DMS79 treated with DMSO at 0.1 percent for 48 hours (cell line): ENCODE measurements at regions not wholly inside any gene's neighbourhood (a gene's known extent, or its start where the extent isn't known, plus 50 kb on each side); places are given as distances from the start of the nearest gene placed in this dataset.

Source experiments
- DNase-seq: peaks from one replicate; lab custom pipeline; 2025; lab: John Stamatoyannopoulos, UW

DNA sequence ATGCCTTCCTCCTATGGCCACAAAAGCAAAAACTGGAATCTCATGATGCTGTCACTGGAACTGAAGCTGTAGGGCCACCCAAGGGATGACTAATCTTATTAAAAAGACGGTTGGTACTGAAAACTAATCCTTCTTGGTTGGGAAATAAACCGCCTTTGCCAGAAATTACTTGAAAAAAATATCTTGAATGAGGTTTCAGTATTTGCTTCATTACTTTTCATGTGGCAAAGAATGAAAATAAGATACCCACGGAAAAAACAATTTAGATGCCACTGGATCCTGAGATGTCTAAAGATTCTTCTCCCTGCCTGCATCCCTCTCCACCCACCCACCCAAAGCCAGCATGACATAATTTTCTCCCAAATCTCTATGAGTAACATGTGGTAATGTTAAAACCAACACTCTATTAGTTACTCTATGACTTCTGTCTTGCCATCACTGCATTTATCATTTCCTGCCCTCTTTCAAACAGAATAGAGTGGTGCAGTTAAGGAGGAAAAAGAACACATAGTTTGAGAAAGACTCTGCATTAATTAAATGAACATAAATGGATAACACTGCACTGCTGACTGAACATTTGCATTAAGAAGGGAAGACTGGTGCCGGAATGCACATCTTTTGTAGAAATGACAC is 111.8 kb upstream of the DPH6 start:
- DNase-seq = no peak

DNA sequence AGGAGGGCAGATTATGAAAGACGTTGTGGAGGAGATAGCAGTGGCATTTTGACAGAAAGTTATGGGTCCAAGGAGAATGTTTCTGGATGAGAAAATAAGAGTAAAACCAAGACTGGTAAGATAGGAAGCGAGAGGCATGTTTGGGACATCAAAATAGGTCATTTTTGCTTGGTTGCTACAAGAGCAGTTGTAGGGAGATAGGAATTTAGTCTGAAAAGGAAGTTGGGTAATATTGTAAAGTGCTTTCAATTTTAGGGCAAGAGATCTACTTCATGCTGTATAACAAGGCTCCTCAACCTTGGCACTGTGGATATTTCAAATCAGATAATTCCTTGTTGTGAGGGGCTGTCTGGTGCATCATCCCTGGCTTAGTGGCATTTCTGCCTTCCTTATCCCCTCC is 118.0 kb upstream of the DPH6 start:
- DNase-seq = no peak

DNA sequence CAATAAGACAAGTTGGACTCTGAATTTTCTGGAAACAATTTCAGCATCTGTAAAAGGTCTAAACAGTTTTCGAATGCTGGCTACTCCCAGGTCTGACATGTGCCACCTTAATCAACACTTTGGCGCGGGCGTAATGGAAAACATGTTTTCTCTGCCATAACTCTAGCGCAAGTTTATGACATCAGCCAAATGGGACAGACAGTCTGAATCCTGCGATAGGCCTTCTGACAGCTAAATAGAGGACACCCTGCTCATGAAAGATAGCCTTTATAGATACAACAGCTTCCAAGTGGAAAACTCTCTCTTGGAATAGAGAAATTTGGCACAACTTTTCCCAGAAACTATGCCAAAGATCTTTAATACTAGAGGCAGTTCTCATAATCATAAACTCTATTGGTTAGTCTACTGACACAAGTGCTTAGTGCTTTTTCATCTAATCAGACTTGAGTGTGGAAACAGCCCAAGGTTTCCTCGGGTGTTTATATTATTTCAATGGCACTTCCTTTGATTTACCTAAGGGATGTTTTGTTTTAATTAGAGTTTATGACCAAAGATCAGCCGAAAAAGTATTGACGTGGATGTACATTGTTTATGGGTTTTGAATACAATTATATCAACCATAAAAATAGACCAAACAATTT is 120.1 kb upstream of the DPH6 start:
- DNase-seq = no peak

DNA sequence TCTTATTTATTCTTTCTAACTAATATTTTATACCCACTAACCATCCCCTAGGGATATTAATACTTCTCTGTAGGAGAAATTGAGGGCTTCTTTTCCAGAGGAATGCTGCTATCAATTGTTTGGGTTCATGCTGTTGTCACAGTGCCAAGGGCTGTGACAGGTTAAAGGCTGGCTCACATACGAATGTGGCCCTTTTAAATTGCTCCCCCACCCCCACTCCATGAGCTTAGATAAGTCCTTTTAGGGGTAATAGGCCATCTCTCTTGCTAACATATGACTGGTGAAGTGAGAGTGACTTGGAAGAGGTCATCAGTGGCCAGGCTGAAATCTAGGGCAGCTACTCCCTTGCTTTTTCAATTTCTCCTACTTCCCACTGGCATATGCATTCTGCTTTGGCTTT is 121.9 kb upstream of the DPH6 start:
- no peak for DNase-seq

DNA sequence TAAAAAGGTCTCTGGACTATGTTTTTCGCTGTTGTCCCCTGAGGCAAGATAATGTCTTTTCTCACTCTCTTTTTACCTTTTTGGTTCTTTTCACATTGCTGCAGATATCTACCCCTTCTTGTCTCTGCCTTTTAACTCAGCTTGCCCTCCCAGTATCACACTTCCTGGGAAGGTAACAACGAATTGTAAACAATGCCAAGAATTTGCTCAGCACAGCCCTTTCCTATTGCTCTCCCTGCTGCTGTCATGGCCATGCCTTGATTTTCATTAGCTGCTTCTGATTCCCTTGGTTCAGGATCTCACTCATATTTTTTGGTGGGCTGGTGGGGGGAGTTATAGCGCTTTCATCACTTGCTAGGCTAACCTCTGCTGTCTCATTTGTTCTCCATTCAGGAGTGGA is 123.1 kb upstream of the DPH6 start:
- no peak for DNase-seq

DNA sequence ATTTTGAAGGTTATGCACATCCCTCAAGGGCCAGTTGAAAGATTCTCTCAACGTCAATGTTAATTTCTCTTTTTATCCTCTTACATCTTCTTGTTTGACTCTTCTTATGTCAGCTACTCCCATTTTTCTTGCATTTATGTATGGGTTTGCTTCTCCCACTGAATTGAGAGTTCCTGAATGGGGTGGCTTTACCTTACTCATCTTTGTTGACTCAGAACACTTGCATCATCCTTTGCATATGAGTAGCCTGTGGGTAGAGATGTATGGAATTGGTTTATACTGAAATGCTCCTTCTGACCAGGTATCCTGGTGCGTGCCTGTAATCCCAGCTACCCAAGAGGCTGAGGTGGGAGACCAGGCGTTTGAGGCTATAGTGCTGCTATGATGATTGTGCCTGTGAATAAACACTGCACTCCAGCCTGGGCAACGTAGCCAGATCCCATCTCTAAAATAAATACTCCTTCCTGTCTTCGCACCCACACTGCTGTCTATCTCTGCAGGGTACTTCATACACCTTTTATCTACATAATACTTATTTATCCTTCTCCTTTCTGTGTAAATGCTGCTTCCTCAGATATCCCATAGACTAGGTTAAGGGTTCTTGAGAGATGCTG is 123.6 kb upstream of the DPH6 start:
- no peak for DNase-seq

DNA sequence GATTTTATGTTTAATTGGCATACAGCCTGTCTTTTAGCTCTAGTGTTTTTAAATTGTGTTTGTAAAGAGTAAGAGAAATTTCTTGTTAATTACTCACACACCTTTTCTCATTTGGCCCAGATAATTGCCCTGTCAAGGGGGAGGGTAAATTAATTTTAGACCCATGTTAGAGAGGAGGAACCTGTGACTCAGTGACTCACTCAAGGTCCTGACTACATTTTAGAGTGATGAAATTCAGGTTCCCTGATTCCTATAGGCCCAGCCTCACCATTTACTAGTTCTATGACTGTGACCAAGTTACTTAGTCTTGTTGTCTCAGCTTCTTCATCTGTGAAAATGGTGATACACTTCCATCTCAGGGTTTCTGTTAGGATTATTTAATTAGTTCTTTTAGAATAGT is 125.2 kb upstream of the DPH6 start:
- DNase-seq = no peak

DNA sequence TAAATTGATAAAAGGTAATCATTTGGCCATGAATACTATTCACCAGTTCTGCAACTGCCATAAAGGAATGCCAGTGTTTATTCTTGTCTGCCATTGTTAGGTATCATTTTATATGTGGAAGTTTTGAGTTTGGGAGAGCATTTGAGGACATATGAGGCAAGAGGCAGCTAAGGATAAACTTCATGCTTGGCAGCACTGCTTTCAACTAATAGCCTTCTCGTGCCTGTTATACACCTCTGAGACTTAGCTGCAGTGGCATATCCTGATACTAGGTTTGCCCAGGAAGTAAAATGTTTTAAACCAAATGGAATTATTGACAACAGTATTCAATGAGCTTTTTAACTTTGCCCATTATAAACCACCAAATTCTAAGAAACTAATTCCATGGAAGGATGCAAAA is 126.0 kb upstream of the DPH6 start:
- no peak for DNase-seq

DNA sequence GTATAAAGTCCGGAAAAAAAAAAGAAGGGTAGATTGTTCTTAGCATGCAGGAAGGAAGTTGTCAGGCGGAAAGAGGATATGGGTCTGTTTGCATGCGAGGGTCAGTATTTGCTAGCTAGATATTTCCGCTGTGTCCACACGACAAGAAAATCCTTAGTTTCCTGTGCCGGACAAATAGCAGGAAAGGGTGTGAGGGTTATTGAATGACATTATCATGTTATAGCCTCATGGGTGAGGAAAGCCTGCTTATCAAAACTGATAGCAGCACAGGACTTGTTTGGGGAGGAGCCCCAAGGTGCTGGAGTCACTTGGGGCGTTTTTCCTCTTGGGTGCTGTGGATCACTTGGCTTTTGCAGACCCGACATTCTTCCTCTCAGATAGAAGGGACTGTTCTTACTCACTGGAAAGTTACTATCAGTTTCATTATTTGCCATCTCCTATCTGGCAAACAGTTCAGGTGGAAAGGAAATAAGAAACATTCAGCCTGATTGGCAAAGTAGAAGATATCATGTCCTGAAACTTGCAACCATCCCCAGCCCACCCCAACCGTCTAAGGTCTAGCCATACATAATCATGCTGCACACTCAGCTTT is 127.2 kb upstream of the DPH6 start:
- DNase-seq = no peak

DNA sequence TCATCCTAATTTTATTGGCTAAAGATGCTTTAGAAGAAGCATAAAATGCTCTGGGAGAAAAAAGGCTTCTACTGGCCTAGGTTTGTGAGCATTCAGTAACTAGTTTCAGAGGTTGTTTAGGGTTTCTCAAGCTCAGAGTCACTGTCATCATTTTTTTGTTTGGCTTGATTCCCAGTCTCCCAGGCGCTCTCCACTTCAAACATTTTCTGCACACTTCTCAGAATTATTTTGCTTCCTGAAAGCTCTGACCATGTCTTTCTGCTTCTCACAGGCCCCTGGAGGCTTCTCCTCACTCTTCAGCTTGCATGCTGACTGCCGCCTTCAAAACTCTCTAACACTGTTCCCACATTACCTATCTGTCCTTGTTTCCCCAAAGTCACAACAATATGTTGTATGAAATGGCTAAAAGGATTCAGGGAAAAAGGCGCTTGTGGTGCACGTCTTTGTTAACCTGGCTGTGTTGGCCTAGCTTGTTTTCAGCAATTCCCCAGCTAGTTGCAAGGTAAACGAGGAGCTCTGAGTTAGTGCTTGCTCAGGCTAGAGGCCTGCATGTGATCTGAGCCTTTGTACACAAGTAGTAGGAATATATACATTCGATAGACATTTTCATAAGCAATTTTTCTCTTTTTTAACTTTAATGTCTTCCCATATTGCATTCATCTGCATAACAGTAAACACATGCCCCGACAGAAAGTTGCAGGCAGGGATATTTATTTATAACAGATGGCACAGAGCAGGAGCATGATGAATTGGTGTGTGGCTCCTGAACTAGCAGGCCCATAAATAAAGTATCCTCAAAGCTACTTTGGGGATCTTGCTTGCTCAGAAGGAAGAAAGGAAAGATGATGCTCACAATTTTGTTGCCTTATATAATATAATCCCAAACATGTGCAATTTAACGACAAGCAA is 129.2 kb upstream of the DPH6 start:
- DNase-seq = peak; percentile 21

DNA sequence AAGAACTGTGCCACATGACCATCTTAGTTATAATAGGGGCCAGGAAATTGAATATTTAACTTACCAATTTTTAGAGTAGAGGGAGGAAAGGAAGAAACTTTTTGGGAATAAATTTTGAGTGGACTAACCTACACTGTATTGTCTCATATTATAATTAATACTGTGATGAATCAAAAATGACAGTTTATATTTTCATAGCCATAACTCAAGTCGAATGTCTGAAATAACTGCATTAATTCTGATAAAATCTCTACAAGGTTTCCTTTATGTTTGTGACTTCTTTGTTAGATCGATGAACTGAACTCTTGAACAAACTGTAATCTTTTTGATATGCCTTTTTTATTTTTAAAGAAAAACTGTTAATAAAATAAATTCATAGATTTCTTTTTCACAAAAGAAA is 132.8 kb upstream of the DPH6 start:
- no peak for DNase-seq

DNA sequence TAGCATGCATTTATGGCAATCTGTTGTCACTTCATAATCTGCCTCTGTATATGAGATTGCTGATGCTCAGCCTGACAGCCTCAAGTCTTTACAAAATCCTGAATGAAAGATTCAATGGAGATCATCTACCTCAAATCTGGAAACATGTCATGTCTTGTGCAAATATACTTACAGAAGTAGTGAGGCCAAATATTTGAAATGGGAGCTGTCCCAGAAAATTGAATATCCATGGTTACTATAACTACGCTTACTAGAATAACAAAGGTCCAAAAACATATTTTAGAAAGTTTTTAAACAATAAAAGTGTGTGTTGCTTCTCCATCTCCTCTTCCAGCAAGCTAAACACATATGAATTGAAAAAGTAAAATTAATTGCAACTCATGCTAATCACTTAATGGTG is 133.2 kb upstream of the DPH6 start:
- DNase-seq = no peak

DNA sequence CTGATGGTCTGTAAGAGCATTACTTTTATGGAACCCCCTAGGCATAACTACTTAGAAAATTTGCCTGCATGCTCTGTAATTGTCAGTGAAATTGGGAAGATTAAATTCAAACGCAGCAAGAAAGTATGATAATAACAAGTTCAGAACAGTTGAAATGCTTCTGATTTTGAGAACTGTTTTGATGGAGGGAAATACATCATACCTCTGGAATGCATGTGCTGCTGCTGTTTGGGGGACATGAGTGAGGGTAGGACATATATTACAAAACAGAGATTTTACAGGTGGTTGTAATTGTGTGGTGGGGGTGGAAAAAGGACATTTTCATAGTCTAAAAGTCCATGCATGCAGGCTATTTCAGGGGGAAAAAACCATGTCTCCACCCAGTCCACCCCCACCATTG is 135.0 kb upstream of the DPH6 start:
- DNase-seq = no peak

DNA sequence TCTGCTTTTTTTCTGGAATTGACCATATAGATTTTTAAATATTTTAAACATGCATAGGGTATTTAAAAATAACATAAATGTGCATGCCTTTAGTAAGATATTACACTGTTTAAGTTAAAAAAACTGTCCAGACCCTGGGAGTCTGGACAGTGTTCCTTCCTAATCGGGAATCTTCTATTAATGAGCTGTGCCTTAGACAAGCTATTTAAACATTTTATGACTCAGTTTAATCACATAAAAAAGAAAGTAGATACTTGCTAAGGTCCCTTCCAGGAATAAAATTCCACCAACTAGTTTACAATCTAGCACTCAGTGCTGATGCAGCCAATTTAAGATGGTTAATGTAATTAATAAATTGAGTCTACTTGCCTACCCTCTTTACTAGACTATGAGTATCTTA is 140.4 kb upstream of the DPH6 start:
- DNase-seq = no peak

DNA sequence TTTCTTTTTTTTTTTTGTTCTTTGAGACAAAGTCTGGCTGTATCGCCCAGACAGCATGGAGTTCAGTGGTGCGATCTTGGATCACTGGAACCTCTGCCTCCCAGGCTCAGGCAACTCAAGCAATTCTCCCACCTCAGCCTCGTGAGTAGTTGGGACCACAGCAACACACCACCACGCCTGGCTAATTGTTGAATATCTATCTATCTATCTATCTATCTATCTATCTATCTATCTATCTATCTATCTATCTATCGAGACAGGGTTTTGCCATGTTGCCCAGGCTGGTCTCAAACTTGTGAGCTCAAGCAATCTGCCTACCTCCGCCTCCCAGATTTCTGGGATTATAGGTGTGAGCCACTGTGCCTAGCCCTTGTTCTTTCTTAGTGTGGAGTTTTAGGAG is 143.3 kb upstream of the DPH6 start:
- no peak for DNase-seq

DNA sequence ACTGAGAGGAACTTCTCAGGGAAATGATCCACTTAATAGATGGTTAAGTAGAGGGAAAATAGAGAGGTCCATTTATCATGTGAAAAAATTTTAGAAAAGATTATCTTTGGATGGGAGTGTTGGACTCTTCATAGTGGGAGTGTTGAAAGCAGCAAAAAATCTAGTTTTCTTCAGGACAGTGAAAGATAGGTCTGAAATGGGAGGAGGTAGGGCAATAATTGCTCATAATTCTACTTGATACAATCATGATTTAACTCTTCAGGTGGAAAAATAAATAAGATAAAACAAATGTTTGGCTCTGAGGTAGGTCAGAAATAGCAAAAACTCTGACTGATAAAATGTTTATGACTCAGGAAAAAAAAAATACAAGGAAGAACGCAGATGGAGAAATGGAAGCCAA is 144.1 kb upstream of the DPH6 start:
- DNase-seq = no peak

DNA sequence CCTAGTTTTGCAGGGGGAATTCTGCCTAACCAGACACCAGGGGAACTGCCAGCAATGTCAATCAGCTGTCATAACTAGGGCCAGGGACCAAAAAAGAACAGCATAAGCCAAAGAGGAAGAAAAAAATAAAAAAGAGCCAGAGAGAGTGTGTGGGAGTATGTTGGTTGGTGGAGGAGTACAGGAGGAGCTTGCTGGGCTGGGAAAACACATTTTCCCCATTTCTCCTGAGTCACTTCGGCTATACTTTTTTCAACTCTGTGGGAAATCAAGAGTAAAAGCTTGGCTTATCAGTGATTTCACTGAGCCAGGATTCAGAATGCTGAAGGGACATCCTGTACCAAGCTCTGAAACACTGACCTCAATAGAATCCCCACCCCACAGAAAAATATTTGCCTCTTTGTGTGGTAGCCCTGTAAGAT is 144.7 kb upstream of the DPH6 start:
- DNase-seq = no peak

DNA sequence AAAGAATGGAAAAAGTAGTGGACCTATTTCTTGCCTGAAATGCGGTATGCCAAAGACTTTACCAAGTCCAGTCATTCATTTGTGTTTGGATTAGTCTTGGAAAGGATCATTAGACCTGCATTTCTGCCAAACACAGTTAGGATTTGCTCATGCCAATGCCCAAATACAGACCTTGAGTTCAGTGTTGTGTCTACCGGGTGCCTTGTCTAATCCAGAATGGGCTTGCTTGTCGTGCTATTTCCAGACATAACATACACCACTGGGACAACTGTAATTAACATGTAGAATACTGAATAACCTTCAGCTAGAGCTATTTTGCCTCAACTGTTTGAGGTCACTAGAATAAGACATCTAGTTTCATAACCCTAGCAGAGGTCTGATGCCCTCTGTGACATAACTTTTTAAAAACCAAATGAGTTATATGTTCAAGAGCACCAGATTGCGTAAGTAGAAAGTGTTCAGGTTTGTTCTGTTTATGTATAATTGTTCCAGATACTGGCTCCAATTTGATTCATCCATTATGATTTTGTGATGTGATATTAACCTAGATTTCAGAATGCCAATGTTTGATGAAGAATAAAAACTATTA is 145.3 kb upstream of the DPH6 start:
- no peak for DNase-seq

DNA sequence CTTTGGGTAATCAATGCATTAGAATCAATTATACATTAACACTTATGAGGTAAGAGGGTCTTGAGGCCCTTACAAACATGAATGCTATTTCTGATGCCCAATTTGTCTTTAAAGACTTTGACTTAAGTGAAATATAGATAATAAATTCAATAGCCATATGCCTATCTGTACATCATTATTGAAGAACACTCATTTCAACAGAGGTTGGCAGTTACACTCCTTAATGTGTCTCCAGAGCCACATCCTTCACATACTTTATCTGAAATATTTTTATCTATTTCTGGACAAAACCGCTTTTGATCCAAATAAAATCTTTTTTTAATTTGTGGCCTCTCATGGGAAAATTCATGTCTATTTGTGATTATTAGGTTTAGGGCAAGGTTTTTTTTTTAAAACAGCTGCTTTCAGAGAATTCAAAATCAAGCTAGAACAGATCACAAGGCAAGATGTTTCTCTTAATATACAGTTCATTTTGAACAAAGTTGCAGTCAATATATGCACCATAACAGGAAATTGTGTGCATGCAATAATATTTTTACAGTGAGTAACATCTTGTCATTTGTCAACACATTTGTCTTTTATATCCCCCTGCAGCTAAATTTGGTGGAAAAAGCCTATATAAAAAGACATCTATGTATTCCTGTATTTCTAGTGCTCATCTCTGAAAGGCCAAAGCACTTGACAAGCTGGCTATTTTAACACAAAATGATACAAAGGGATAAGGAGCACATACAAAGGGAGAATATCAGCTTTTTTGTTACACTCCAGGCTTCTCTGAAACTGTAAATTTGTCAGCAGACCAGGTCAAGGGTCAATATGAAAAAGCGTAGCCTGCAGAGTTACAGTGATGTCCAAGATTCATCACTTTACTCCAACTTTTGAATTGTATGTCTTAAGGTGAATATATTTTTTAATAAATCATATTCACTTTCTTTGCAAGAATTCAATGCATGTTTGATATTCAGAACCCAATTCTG is 146.2 kb upstream of the DPH6 start:
- DNase-seq = no peak

DNA sequence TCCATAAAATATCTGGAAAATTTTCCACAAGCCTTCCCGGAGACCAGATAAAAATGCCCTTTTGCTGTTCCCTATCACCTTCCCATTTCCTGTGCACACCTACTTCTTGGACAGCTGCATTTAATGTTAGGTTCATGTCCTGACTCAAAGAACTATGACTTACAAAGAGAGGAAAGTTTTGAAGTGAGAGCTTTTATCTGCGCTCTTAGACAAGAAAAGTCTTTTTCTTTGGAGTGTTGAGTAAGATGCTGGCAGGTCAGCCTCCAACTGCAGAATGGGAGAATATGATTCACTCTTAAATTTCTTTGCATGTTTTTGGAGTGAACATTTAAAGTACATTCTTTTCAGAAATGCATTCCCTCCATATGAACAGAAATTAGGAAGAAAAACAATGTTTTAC is 147.3 kb upstream of the DPH6 start:
- DNase-seq = no peak

DNA sequence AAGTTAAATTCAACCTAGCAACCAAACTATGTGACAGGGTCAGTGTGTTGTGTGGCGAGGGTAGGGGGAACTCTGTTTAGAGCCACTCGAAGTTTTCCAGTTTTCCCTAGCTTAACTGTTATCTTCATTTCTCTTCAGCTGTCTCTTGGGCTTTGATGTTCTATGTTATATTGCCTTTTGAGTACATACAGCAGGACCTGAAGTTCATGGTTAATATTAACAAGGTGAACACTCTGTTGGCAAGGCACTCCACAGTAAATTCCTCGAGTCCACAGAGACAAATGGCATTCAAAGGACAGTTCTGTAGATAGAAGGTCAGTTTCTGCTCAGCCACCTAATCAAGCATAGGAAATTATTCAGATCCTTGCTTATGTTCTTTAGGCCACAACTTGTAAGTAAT is 147.9 kb upstream of the DPH6 start:
- no peak for DNase-seq
